ENCODE measurements at regions not wholly inside any gene's neighbourhood (a gene's known extent, or its start where the extent isn't known, plus 50 kb on each side); places are given as distances from the start of the nearest gene placed in this dataset.

DNA sequence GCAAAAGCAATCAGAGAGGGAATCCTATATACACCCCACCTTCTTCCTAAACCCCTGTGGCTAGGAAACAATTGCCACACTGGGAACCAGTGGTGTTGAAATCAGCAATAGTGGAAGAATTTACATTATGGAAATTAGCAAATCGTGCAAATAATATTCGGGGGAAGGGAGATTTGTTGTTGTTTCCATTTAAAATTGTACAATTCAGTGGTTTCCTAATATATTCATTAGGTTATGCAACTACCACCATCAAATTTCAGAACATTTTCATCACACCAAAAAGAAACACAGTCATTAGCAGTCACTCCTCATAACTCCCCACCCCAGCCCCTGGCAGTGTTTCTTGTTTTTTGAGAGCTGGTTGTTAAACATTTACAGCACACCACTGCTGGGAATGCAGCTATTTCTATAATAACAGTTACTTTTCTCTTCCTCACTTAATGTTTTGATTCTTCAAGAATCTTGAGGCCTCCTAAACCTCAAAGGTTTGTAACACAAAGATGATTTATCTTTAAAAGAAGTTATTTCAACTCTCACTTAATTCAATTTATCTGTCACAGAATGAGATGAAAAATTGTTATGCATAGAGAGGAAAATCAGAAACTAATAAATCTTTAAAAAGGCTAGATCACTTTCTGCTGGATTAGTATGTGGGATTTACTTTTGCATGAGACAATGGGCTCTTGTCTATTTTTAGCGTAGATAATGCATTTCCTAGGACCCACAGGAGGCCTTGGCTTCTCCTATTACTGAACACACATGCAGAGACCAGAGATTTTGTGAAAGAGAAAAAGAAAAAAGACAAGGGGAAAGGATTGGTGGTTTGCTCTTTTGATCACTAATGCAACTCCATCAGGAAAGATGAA lies 91.8 kb upstream of the DAPK1 start:
- TF ChIP-seq EZH2 (IDR thresholded peaks at IDR 0.05) = no peak
- TF ChIP-seq, protein P1, sequence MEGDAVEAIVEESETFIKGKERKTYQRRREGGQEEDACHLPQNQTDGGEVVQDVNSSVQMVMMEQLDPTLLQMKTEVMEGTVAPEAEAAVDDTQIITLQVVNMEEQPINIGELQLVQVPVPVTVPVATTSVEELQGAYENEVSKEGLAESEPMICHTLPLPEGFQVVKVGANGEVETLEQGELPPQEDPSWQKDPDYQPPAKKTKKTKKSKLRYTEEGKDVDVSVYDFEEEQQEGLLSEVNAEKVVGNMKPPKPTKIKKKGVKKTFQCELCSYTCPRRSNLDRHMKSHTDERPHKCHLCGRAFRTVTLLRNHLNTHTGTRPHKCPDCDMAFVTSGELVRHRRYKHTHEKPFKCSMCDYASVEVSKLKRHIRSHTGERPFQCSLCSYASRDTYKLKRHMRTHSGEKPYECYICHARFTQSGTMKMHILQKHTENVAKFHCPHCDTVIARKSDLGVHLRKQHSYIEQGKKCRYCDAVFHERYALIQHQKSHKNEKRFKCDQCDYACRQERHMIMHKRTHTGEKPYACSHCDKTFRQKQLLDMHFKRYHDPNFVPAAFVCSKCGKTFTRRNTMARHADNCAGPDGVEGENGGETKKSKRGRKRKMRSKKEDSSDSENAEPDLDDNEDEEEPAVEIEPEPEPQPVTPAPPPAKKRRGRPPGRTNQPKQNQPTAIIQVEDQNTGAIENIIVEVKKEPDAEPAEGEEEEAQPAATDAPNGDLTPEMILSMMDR (IDR thresholded peaks at IDR 0.05 in 2 of 3, conservative IDR thresholded peaks at IDR 0.05 in 1 of 3; ENCODE audit: borderline replicate concordance in 1 of 3, insufficient read depth in 1 of 3, low read depth in 2 of 3, low read length in 2 of 3) = no peak
- TF ChIP-seq POLR2A (IDR thresholded peaks at IDR 0.05; ENCODE audit: borderline replicate concordance, extremely low read depth, insufficient read depth, insufficient read length) = no peak
- no peak for TF ChIP-seq SP1 (IDR thresholded peaks at IDR 0.05; ENCODE audit: low read depth)
- no peak for TF ChIP-seq ZFX (IDR thresholded peaks at IDR 0.05)
- no peak for TF ChIP-seq RAD21 (IDR thresholded peaks at IDR 0.05; ENCODE audit: low read depth)
- TF ChIP-seq, protein P2, sequence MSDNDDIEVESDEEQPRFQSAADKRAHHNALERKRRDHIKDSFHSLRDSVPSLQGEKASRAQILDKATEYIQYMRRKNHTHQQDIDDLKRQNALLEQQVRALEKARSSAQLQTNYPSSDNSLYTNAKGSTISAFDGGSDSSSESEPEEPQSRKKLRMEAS (IDR thresholded peaks at IDR 0.05) = no peak
- TF ChIP-seq, protein P3, sequence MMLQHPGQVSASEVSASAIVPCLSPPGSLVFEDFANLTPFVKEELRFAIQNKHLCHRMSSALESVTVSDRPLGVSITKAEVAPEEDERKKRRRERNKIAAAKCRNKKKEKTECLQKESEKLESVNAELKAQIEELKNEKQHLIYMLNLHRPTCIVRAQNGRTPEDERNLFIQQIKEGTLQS (IDR thresholded peaks at IDR 0.05) = no peak

All from HCT116 (cell line).